GM10266 (cell line): ENCODE measurements at regions not wholly inside any gene's neighbourhood (a gene's known extent, or its start where the extent isn't known, plus 50 kb on each side); places are given as distances from the start of the nearest gene placed in this dataset.

Experiments
- DNase-seq: peaks from one replicate; pipeline ENCODE4 v3.0.0; 2012; ENCODE audit errors: extremely low spot score
- CTCF ChIP-seq: IDR thresholded peaks from 2 replicates; pipeline ENCODE4 v1.5.1; 2012; ENCODE audit warnings: mild to moderate bottlenecking, low read depth; ENCODE audit not compliant: control insufficient read depth, insufficient read depth; ENCODE audit errors: missing control alignments

- no peak for TF ChIP-seq CTCF
- no peak for DNase-seq
Measured at GRCh38 chr2:105497094-105497493, 98.2 kb upstream of the FHL2 start.

- TF ChIP-seq CTCF = no peak
- DNase-seq = no peak
Measured at GRCh38 chr2:105496271-105496670, 97.4 kb upstream of the FHL2 start.

GRCh38 chr2:105494683-105495425 is 96.0 kb upstream of the FHL2 start:
- DNase-seq = no peak
- TF ChIP-seq CTCF = no peak

- no peak for DNase-seq
- no peak for TF ChIP-seq CTCF
Measured at GRCh38 chr2:105490956-105491355, 92.1 kb upstream of the FHL2 start.

GRCh38 chr2:105490204-105490603 is 91.4 kb upstream of the FHL2 start:
- no peak for TF ChIP-seq CTCF
- no peak for DNase-seq

GRCh38 chr2:105489168-105489878 is 90.5 kb upstream of the FHL2 start:
- TF ChIP-seq CTCF = no peak
- DNase-seq = no peak

GRCh38 chr2:105488285-105488684 is 89.4 kb upstream of the FHL2 start:
- TF ChIP-seq CTCF = no peak
- no peak for DNase-seq
